HG03175 (cell line): ENCODE measurements at regions not wholly inside any gene's neighbourhood (a gene's known extent, or its start where the extent isn't known, plus 50 kb on each side); places are given as distances from the start of the nearest gene placed in this dataset.

Experiments used
- ATAC-seq: cut with Tn5 transposase; IDR thresholded peaks from one replicate; pipeline ENCODE4 v1.9.1; 2021; ENCODE audit warnings: mild to moderate bottlenecking, moderate library complexity; ENCODE audit not compliant: unreplicated experiment

DNA sequence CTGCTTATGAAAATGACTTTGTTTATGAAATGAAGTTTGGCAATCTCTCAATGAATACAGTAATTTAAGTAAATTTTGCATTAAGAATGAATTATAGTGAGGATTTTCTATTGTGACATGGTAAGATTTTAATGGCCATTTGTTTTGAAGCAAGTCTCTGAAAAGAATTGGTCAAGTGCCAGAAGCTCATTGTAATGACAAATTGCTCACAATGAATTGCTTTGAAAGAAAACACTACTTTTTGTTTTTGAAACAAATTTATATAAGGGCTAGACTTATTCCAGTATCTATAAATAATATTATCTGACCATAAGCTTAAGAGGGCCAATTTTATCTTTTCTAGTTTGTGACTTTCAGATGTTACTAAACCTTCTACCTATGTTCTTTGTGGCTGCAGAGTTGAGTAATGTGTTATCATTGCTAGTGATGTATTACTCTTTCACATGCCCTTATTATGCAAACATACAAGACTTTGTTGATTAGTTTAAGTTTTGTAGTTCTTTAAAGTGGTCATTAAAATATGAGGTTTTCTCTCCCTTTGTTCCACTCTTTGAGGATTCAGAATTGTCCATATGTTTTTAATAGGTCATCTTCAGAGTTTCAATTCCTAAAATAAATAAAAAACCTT lies 93.0 kb upstream of the ZNF608 start:
- no peak for ATAC-seq

DNA sequence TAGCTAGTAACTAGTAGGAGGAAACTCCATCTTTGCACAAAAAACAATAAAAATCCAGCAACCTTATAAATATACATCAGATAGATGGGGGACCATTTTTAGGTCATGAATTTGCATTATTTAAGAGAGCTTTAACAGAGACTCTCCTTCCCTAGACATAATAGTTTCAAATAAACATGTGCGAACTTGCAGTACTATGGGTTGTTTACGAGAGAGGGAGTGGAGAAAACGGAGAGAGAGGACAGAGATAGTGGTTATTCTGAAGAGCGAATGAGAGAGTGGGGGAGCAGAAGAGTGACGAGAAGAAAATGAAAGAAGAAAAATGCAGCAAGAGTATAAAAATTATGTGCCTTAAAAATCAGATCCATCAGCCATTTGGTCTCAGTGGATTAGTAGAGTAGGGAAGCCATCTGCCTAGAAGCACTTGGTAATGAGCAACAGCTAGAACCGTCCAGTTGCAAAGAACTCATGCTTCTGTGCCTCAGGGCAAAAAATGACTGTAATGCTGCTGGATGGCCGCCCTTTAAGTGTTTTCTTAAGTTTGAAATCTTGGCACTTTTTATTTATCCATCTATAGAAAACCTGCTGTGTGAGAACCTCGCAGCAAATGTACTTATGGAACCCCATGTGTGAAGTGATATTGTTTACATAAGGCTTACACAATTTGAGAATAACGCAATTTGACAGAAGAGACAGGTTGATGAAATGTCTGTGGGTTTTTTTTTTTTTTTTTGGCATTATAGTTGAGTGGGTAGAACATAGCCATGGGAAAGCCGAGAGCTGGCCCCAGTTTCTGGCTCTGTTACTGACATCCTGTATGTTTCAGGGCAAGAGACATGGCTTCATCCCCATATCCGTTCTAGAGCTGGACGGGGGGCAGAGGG lies 95.6 kb upstream of the ZNF608 start:
- ATAC-seq, result no peak

GRCh38 chr5:124842725-124843595 lies 96.5 kb upstream of the ZNF608 start:
- ATAC-seq, result no peak

DNA sequence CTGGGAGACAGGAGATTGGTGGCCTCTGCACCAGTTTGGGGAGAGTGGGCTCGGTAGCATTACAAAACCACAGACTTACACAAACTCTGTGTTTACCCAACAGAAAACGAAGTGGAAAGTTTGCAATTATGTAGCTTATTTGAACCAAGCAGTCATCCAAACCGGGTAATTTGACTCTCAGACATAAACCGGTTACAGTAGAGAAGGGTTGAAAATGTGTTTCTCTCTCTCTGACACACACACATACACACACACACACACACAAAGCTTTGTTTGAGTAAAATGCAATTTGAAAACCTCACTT lies 97.1 kb upstream of the ZNF608 start:
- ATAC-seq, result no peak

- no peak for ATAC-seq
Observed at GRCh38 chr5:124844371-124844920, 98.0 kb upstream of the ZNF608 start.

GRCh38 chr5:124847907-124848306 lies 101.5 kb upstream of the ZNF608 start:
- no peak for ATAC-seq

DNA sequence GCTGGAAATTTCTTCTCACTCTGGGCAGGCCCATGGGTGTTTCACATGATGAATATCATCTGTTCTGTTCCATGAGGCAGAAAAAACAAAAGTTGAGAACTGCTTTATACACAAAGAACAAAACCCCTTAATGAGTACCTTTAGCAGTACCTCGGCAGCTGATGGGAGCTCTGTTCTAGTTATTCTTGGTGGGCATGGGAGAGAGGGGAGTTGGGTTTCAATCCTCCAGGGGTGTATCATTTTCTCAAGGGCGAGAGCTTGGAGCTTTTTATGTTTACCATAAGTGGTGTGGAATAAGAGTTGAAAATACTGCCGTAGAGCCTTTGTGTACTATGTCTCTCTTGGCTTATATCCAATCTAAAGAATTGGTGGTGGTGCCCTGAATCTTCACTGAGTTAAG lies 103.3 kb upstream of the ZNF608 start:
- ATAC-seq, result no peak

DNA sequence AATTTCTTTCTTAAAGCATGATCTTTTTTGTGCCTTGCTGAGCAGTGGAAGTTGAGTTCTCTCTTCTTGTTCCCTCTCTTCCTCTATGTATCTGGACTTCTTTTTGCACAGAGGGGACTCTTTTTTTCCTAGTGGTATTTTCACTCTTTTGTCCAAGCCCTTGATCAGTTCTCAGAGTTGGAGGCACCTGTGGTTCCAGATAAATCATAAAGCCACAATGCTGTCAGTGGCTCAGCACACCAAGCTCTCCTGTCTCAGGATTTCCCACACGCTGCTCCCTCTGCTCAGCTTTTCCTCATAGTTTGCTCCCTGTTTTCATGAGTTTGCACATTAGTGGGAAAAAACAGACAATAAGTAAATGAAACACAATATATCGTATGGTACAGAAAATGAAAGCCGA lies 110.3 kb upstream of the ZNF608 start:
- no peak for ATAC-seq

DNA sequence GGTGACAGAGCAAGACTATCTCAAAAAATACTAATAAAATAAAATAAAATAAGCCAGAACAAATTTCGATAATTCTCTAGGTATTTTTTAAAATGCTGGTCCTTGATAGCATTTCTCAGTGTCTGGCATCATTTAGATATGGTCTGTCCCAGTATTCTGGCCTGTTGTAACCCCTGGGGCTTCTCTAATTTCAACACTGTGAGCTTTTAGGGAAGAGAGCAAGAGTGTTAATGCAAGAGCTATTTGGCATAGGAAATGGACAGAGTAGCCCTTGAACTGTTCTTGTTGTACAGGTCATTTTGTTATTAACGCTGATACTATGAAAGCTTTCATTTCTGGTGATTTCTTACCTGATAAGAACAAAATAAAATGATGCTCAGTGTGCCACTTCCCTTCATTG lies 112.2 kb upstream of the ZNF608 start:
- no peak for ATAC-seq

DNA sequence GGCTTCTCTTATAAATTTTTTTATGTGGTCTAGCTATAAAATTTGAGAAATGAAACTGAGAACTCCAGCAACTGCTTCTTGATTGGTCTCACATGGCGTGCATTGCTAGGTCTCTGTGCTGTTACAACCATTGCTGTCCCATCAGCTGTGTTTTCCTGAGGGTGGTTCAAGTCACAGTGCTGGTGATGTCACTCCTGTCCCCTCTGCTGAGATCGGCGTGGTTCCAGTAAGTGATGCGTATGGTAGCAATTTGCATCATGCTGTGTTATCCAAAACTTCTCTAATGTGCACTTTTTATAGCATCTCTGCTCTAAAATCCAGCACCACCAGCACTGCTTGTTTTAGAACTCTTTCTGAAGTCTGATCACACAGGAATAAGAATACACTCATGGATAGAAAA lies 112.6 kb upstream of the ZNF608 start:
- ATAC-seq, result no peak

GRCh38 chr5:124859556-124860290 lies 113.3 kb upstream of the ZNF608 start:
- ATAC-seq, result no peak

- no peak for ATAC-seq
Observed at GRCh38 chr5:124860291-124860655, 113.8 kb upstream of the ZNF608 start.

- no peak for ATAC-seq
Observed at GRCh38 chr5:124865066-124865465, 118.6 kb upstream of the ZNF608 start.

- ATAC-seq, result no peak
Observed at GRCh38 chr5:124865603-124866354, 119.3 kb upstream of the ZNF608 start.

DNA sequence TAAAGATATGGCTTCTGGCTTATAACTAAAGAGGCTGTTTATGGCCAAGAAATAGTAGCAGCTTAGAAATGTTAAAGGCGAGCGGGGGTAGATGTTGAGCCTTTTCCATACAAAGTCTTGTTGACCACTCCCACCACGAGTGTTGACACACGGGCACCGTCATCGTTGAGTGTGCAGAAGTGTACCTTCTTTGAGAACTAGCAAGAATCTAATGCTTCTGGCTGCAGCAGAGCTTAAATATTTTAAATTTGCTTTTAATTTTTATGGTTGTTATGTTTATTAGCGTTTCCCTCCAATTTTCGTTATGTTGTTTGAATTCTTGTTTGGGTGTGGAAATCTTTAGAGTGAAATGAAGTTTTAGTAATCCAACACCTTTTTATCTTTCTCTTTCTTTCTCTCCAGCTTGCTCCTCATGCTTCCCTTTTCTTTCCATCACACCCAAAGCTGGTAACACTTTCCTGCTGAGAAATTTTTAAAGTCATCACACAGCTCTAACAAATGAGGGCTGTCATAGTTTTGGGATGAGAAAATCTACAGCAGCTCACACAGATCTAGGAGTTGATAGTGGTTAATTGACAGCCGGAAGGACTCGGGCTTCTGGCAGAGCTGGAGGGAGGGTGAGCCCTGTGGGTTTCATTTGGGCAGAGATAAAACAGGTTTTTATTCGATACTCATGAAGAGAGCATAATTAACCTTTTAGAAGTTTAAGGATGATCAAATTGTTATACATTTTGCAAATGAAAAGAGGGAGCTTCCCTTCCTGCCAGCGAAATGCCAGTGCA lies 120.1 kb upstream of the ZNF608 start:
- no peak for ATAC-seq

DNA sequence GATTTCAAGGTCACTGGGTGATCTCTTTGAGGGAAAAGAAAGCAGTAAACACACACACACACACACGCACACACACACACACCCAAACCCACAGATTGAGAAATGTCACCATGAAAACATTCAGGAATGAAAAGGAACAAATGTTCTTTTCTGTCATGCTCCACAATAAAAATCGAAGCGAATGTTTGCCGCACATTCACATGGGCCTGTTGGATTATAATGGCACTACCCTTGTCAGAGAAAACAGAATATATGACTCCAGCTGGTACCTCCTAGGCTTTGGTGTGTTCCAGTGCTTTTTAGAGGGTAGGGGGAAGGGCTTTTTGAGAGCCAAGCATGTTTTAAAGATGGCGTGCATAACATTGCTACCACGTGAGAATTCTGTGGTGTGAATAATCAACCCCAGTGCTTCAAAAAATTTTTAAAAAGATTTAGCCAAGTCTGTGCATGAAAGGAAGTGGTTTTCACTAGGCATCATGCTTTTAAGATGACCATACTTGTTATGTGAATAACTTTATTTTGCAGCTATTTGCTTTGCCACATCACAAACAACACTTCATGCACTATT lies 120.8 kb upstream of the ZNF608 start:
- no peak for ATAC-seq

DNA sequence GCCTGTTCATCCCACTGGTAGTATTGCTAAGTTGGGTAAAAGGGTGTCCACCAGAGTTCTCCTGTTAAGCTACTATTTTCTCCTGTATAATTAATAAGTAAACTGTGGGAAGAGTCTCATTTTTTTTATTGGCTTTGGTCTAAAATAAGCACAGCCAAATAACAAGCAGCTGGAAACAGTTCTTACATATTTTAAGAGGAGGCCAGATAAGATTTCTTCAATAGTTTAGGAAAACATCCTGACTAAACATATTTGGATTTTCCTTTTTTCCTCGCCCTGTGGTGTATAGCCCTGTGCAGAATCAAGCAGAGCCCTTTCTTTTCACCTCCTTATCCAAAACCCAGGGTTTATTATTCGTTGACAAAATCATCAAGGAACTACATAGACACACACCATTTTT lies 122.2 kb upstream of the ZNF608 start:
- ATAC-seq, result no peak

- no peak for ATAC-seq
Observed at GRCh38 chr5:124869426-124870033, 123.1 kb upstream of the ZNF608 start.

GRCh38 chr5:124870070-124870469 lies 123.6 kb upstream of the ZNF608 start:
- no peak for ATAC-seq
